WTC11 (cell line): ENCODE measurements at regions not wholly inside any gene's neighbourhood (a gene's known extent, or its start where the extent isn't known, plus 50 kb on each side); places are given as distances from the start of the nearest gene placed in this dataset.

ENCODE experiments used
- ATAC-seq: fragments of 200-7000 bp; cut with Tn5 transposase; 2 replicates; pipeline ENCODE4 v1.10.0; 2021; ENCODE audit warnings: mild to moderate bottlenecking, moderate library complexity
- CTCF ChIA-PET: fragments of 300-600 bp; sonication (Branson Sonifier 250); formaldehyde crosslinking; loops from one replicate; lab custom pipeline; 2021; ENCODE audit warnings: antibody characterized with exemption; lab: Charles Lee
- POLR2A ChIA-PET: fragments of 350-600 bp; sonication (Branson Sonifier 250); formaldehyde crosslinking; loops from one replicate; lab custom pipeline; 2021; ENCODE audit warnings: antibody characterized with exemption; lab: Charles Lee
- DNase-seq: peaks from one replicate; pipeline ENCODE4 v3.0.0; 2021; ENCODE audit warnings: low spot score
- H3K27ac Mint-ChIP-seq: 2 replicates; pipeline ENCODE4 v1.8.0; 2021; ENCODE audit warnings: mixed read lengths
- H3K27me3 Mint-ChIP-seq: 2 replicates; pipeline ENCODE4 v1.8.0; 2021; ENCODE audit warnings: low read depth, mild to moderate bottlenecking, moderate library complexity, mixed read lengths
- H3K36me3 Mint-ChIP-seq: 2 replicates; pipeline ENCODE4 v1.8.0; 2021; ENCODE audit warnings: mixed read lengths
- H3K4me1 Mint-ChIP-seq: 2 replicates; pipeline ENCODE4 v1.8.0; 2022; ENCODE audit warnings: mixed read lengths
- H3K4me3 Mint-ChIP-seq: 2 replicates; pipeline ENCODE4 v1.8.0; 2021; ENCODE audit warnings: mild to moderate bottlenecking, moderate library complexity, mixed read lengths
- H3K9me3 Mint-ChIP-seq: 2 replicates; pipeline ENCODE4 v1.8.0; 2021; ENCODE audit warnings: mixed read lengths
- ELF4 ChIP-seq: sonication (generic); formaldehyde crosslinking; IDR thresholded peaks from 2 replicates; pipeline ENCODE4 v1.8.1; 2022; ENCODE audit warnings: low read depth, mild to moderate bottlenecking, moderate library complexity, missing genetic modification reagents
- EMX1 ChIP-seq: fragments of 250-450 bp; sonication (Bioruptor Pico); IDR thresholded peaks from 2 replicates; pipeline ENCODE4 v1.8.0; 2021; ENCODE audit warnings: mild to moderate bottlenecking
- JAZF1 ChIP-seq: fragments of 250-450 bp; sonication (Bioruptor Pico); IDR thresholded peaks from 2 replicates; pipeline ENCODE4 v1.9.0; 2021; ENCODE audit warnings: moderate library complexity, mild to moderate bottlenecking, inconsistent platforms
- NR1H2 ChIP-seq: sonication (generic); formaldehyde crosslinking; IDR thresholded peaks from 2 replicates; pipeline ENCODE4 v1.9.0; 2021; ENCODE audit warnings: mild to moderate bottlenecking, moderate library complexity, missing genetic modification reagents
- RELA ChIP-seq: sonication (generic); formaldehyde crosslinking; IDR thresholded peaks from 2 replicates; pipeline ENCODE4 v1.8.1; 2022; ENCODE audit warnings: missing genetic modification reagents, mild to moderate bottlenecking, borderline replicate concordance
- TF ChIP-seq, protein P1 (sequence below): fragments of 200-600 bp; IDR thresholded peaks from 2 replicates; pipeline ENCODE4 v1.8.0; 2022; ENCODE audit warnings: antibody characterized with exemption
- TF ChIP-seq, protein P2 (sequence below): sonication (generic); formaldehyde crosslinking; conservative IDR thresholded peaks from 2 replicates; pipeline ENCODE4 v1.8.1; 2022; ENCODE audit warnings: mild to moderate bottlenecking, missing genetic modification reagents
- TF ChIP-seq, protein P3 (sequence below): sonication (generic); formaldehyde crosslinking; IDR thresholded peaks from 2 replicates; pipeline ENCODE4 v1.8.0; 2023; ENCODE audit warnings: missing genetic modification reagents, mild to moderate bottlenecking, borderline replicate concordance
- TF ChIP-seq, protein P4 (sequence below): sonication (generic); formaldehyde crosslinking; IDR thresholded peaks from 2 replicates; pipeline ENCODE4 v1.8.0; 2023; ENCODE audit warnings: missing genetic modification reagents
- TF ChIP-seq, protein P5 (sequence below): sonication (generic); formaldehyde crosslinking; IDR thresholded peaks from 2 replicates; pipeline ENCODE4 v1.8.0; 2022; ENCODE audit warnings: mild to moderate bottlenecking, missing genetic modification reagents
- TF ChIP-seq, protein P6 (sequence below): sonication (generic); formaldehyde crosslinking; IDR thresholded peaks from 2 replicates; pipeline ENCODE4 v1.8.1; 2022; ENCODE audit warnings: mild to moderate bottlenecking, moderate library complexity, missing genetic modification reagents

DNA sequence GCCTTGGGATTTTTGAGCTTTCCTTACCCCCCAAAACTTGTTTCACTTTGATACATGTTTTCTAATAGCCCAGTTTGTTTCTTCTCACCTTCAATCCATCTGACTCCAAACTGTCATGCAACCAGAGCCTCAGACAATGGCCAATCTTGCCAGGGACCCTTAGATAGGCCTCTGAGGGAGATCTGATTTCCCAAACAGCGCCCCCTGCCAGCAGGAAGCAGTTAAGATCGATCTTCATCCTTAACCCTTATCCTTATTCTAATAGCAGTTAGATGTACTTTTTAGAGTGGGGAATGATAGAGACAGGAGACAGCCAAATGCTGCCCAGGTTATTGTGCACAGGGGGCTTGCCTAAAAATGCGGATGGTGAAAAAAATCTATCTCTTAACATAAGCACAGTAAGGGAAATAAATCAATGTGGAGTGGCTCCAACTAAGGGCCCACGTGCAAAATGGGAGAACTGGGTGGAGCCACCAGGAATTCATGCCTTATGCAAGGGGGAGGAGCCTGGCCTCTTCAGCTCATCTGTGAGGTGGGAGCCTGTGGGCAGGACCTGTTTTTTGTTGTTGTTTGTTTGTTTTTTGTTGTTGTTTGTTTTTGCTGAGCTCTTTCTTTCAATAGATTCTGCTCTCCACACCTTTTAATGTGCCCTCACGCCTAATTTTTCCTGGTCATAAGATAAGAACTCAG, 833.6 kb upstream of the AGA start:
- Mint-ChIP-seq H3K4me3 (no peak overlapping the region), H3K36me3 (no peaks in the 10 kb centered on the region), H3K9me3 (0 out of 2 replicates have a peak, but pooled peaks cover 3% of the 10 kb centered on the region), H3K27ac (no peak overlapping the region), H3K27me3 (no peaks in the 10 kb centered on the region), H3K4me1 (peaks cover 22% of the 10 kb centered on the region)
- TF ChIP-seq NR1H2 (CRISPR knock-in tag): no peak
- TF ChIP-seq, protein P1, sequence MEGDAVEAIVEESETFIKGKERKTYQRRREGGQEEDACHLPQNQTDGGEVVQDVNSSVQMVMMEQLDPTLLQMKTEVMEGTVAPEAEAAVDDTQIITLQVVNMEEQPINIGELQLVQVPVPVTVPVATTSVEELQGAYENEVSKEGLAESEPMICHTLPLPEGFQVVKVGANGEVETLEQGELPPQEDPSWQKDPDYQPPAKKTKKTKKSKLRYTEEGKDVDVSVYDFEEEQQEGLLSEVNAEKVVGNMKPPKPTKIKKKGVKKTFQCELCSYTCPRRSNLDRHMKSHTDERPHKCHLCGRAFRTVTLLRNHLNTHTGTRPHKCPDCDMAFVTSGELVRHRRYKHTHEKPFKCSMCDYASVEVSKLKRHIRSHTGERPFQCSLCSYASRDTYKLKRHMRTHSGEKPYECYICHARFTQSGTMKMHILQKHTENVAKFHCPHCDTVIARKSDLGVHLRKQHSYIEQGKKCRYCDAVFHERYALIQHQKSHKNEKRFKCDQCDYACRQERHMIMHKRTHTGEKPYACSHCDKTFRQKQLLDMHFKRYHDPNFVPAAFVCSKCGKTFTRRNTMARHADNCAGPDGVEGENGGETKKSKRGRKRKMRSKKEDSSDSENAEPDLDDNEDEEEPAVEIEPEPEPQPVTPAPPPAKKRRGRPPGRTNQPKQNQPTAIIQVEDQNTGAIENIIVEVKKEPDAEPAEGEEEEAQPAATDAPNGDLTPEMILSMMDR: peak; percentile 60
- ChIA-PET CTCF (interaction anchor here (0.7 to 1.2 kb wide), 3 partner anchors 9 to 34 kb away, joined by 3 read pairs; no protein-coding TSS in a partner anchor), POLR2A (no interaction called here)
- peak; percentile 96 for ATAC-seq
- peak; percentile 62 for DNase-seq

DNA sequence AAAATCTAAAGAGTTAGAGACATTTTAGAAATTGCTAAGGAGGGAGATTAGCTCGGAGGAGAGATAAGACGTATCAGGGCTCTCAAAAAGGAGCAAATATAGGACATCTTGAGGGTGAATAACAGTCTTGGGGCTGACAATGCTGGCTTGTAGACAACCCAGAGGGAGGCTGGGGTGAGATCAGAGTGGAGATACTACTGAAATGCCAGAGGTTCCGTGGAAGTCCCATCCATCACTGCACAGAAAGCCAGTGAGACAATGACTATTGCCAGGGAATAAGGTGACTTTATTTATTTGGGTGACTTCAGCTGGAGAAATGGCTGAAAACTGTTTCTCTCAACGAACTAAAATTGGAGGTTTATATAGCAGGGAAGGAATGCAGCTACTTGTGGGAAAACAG, 838.1 kb upstream of the AGA start:
- TF ChIP-seq, protein P2, sequence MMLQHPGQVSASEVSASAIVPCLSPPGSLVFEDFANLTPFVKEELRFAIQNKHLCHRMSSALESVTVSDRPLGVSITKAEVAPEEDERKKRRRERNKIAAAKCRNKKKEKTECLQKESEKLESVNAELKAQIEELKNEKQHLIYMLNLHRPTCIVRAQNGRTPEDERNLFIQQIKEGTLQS (CRISPR knock-in tag): no peak
- no peak for TF ChIP-seq JAZF1 (CRISPR knock-in tag)
- TF ChIP-seq, protein P3, sequence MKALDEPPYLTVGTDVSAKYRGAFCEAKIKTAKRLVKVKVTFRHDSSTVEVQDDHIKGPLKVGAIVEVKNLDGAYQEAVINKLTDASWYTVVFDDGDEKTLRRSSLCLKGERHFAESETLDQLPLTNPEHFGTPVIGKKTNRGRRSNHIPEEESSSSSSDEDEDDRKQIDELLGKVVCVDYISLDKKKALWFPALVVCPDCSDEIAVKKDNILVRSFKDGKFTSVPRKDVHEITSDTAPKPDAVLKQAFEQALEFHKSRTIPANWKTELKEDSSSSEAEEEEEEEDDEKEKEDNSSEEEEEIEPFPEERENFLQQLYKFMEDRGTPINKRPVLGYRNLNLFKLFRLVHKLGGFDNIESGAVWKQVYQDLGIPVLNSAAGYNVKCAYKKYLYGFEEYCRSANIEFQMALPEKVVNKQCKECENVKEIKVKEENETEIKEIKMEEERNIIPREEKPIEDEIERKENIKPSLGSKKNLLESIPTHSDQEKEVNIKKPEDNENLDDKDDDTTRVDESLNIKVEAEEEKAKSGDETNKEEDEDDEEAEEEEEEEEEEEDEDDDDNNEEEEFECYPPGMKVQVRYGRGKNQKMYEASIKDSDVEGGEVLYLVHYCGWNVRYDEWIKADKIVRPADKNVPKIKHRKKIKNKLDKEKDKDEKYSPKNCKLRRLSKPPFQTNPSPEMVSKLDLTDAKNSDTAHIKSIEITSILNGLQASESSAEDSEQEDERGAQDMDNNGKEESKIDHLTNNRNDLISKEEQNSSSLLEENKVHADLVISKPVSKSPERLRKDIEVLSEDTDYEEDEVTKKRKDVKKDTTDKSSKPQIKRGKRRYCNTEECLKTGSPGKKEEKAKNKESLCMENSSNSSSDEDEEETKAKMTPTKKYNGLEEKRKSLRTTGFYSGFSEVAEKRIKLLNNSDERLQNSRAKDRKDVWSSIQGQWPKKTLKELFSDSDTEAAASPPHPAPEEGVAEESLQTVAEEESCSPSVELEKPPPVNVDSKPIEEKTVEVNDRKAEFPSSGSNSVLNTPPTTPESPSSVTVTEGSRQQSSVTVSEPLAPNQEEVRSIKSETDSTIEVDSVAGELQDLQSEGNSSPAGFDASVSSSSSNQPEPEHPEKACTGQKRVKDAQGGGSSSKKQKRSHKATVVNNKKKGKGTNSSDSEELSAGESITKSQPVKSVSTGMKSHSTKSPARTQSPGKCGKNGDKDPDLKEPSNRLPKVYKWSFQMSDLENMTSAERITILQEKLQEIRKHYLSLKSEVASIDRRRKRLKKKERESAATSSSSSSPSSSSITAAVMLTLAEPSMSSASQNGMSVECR (CRISPR knock-in tag): no peak
- TF ChIP-seq, protein P4, sequence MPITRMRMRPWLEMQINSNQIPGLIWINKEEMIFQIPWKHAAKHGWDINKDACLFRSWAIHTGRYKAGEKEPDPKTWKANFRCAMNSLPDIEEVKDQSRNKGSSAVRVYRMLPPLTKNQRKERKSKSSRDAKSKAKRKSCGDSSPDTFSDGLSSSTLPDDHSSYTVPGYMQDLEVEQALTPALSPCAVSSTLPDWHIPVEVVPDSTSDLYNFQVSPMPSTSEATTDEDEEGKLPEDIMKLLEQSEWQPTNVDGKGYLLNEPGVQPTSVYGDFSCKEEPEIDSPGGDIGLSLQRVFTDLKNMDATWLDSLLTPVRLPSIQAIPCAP: no peak
- no peak for TF ChIP-seq ELF4 (CRISPR knock-in tag)
- TF ChIP-seq EMX1 (CRISPR knock-in tag): no peak
- H3K9me3 Mint-ChIP-seq: 0 out of 2 replicates have a peak, but pooled peaks cover 3% of the 10 kb centered on the region
- no peaks in the 10 kb centered on the region for H3K27me3 Mint-ChIP-seq
- H3K4me1 Mint-ChIP-seq: peaks cover 4% of the 10 kb centered on the region
- H3K27ac Mint-ChIP-seq: no peak overlapping the region
- ATAC-seq (no peak), DNase-seq (no peak)
- ChIA-PET POLR2A (no interaction called here), CTCF (no interaction called here)
- no peak overlapping the region for H3K4me3 Mint-ChIP-seq
- no peaks in the 10 kb centered on the region for H3K36me3 Mint-ChIP-seq

DNA sequence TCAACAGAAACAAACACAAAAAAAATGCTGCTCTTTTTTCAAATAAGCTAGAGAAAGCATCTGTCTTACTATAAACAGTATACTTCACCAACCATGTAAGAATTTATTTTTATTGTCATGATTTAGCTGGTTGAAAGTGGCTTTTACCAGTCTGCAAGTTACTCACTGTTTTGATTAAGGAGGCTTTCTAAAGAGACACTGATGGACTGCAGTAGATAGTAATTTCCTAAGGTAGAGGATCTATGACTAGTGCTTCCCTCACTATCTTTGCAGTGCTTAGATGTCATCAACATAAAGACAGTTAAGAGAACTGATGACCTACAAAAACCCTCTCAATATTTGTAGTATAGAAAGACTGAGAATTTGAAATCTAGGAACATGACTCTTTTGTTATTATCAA, 846.2 kb upstream of the AGA start:
- Mint-ChIP-seq H3K4me1 (no peaks in the 10 kb centered on the region; the same call in 1 of the 2 replicates), H3K27me3 (no peaks in the 10 kb centered on the region), H3K9me3 (peaks cover 5% of the 10 kb centered on the region; the same call in 1 of the 2 replicates), H3K36me3 (no peaks in the 10 kb centered on the region), H3K4me3 (no peak overlapping the region), H3K27ac (no peak overlapping the region)
- TF ChIP-seq, protein P5, sequence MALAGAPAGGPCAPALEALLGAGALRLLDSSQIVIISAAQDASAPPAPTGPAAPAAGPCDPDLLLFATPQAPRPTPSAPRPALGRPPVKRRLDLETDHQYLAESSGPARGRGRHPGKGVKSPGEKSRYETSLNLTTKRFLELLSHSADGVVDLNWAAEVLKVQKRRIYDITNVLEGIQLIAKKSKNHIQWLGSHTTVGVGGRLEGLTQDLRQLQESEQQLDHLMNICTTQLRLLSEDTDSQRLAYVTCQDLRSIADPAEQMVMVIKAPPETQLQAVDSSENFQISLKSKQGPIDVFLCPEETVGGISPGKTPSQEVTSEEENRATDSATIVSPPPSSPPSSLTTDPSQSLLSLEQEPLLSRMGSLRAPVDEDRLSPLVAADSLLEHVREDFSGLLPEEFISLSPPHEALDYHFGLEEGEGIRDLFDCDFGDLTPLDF (CRISPR knock-in tag): no peak
- no peak for TF ChIP-seq RELA (CRISPR knock-in tag)
- TF ChIP-seq, protein P3 (CRISPR knock-in tag): no peak
- TF ChIP-seq, protein P6, sequence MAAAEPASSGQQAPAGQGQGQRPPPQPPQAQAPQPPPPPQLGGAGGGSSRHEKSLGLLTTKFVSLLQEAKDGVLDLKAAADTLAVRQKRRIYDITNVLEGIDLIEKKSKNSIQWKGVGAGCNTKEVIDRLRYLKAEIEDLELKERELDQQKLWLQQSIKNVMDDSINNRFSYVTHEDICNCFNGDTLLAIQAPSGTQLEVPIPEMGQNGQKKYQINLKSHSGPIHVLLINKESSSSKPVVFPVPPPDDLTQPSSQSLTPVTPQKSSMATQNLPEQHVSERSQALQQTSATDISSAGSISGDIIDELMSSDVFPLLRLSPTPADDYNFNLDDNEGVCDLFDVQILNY (CRISPR knock-in tag): no peak
- DNase-seq: no peak
- ChIA-PET POLR2A (no interaction called here), CTCF (no interaction called here)
- ATAC-seq: no peak
